ENCODE measurements at regions not wholly inside any gene's neighbourhood (a gene's known extent, or its start where the extent isn't known, plus 50 kb on each side); places are given as distances from the start of the nearest gene placed in this dataset.

DNA sequence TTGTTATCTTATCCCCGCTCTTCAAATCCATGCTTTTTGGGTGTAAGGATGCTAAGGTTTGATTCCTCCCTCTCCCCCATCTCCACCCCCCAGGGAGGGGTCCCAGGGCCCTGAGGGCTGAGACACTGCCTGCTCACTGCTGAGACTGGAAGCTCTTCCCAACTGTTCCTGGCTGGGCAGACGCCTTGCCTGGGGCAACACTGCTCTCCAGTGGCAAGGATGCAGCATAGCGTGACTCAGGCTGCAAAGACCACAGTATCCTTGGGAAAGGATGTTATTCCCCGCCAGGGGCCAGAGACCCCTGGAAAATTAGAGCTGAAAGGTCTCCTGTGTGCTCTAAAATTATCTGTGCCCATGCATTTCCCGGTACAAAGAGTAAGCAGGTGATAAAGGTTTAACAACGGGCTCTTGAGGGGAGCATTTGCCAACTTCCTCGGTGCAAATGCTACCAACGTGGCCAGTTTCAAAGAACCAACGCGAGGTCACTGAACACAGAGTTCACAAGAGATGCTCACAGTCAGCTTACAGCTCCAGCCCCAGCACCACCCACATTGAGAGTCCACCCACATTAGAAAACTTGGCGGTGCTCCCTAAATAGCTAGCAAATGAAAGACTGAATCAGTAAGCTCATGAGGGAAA lies 271.9 kb downstream of the NSG2 start (continued):
- TF ChIP-seq CHD1 (IDR thresholded peaks at IDR 0.05; ENCODE audit: low read depth, low read length) (no peak), EGR1 (IDR thresholded peaks at IDR 0.05; ENCODE audit: borderline replicate concordance, low read depth, low read length) (no peak), CREB1 (IDR thresholded peaks at IDR 0.05) (0 out of 2 replicates have a peak, but pooled peaks have one; percentile 15), TAF7 (optimal IDR thresholded peaks at IDR 0.05; ENCODE audit: borderline replicate concordance, low read depth, low read length) (no peak), NANOG (IDR thresholded peaks at IDR 0.05; ENCODE audit: insufficient read depth, low read depth, low read length, poor library complexity, severe bottlenecking) (no peak), EZH2 (IDR thresholded peaks at IDR 0.05; ENCODE audit: low read depth, low read length, severe bottlenecking) (no peak), KDM1A (IDR thresholded peaks at IDR 0.05; ENCODE audit: borderline replicate concordance, low read length) (no peak; the same call in 1 of the 2 replicates), CBX8 (IDR thresholded peaks at IDR 0.05; ENCODE audit: borderline replicate concordance, low read depth, low read length) (no peak), TBP (IDR thresholded peaks at IDR 0.05; ENCODE audit: low read depth, low read length) (no peak), BACH1 (IDR thresholded peaks at IDR 0.05; ENCODE audit: low read length) (no peak), POU5F1 (IDR thresholded peaks at IDR 0.05; ENCODE audit: low read depth, low read length) (no peak), SUZ12 (IDR thresholded peaks at IDR 0.05; ENCODE audit: low read length) (no peak), SAP30 (IDR thresholded peaks at IDR 0.05; ENCODE audit: insufficient read depth, insufficient replicate concordance, low read length) (no peak), POLR2A (IDR thresholded peaks at IDR 0.05; ENCODE audit: control extremely low read depth in 1 of 2, low read depth in 2 of 2, low read length in 2 of 2) (no peak), GABPA (IDR thresholded peaks at IDR 0.05; ENCODE audit: borderline replicate concordance, insufficient read depth, low read length) (no peak), CTBP2 (IDR thresholded peaks at IDR 0.05; ENCODE audit: borderline replicate concordance, insufficient read depth, insufficient read length, low read length) (no peak), RAD21 (IDR thresholded peaks at IDR 0.05 in 1 of 2, conservative IDR thresholded peaks at IDR 0.05 in 1 of 2; ENCODE audit: low read depth in 2 of 2, low read length in 2 of 2) (peak; percentile 99 to 100), BRCA1 (IDR thresholded peaks at IDR 0.05; ENCODE audit: low read depth, low read length) (no peak), TEAD4 (IDR thresholded peaks at IDR 0.05; ENCODE audit: low read depth, low read length) (peak; percentile 67; the same call in 1 of the 2 replicates), NRF1 (IDR thresholded peaks at IDR 0.05; ENCODE audit: low read depth, low read length) (no peak), FOSL1 (IDR thresholded peaks at IDR 0.05; ENCODE audit: insufficient read depth, low read depth, low read length) (no peak)
- TF ChIP-seq, protein P1, sequence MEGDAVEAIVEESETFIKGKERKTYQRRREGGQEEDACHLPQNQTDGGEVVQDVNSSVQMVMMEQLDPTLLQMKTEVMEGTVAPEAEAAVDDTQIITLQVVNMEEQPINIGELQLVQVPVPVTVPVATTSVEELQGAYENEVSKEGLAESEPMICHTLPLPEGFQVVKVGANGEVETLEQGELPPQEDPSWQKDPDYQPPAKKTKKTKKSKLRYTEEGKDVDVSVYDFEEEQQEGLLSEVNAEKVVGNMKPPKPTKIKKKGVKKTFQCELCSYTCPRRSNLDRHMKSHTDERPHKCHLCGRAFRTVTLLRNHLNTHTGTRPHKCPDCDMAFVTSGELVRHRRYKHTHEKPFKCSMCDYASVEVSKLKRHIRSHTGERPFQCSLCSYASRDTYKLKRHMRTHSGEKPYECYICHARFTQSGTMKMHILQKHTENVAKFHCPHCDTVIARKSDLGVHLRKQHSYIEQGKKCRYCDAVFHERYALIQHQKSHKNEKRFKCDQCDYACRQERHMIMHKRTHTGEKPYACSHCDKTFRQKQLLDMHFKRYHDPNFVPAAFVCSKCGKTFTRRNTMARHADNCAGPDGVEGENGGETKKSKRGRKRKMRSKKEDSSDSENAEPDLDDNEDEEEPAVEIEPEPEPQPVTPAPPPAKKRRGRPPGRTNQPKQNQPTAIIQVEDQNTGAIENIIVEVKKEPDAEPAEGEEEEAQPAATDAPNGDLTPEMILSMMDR (IDR thresholded peaks at IDR 0.05; ENCODE audit: control extremely low read depth in 1 of 3, insufficient read depth in 1 of 3, low read depth in 1 of 3, low read length in 3 of 3), result peak; percentile 93 to 97 (median 95)
